Caco-2 (cell line): ENCODE measurements at regions not wholly inside any gene's neighbourhood (a gene's known extent, or its start where the extent isn't known, plus 50 kb on each side); places are given as distances from the start of the nearest gene placed in this dataset.

Source experiments
- BruUV-seq: library from RNA; stranded (reverse); fragments of 400-500 nt; replicated peaks from 2 replicates; lab custom pipeline; 2021; lab: Mats Ljungman, UMichigan
- CTCF ChIA-PET: fragments of 300-600 bp; sonication (Branson Sonifier 250); formaldehyde crosslinking; loops from one replicate; lab custom pipeline; 2022; ENCODE audit warnings: antibody characterized with exemption; lab: Charles Lee
- POLR2A ChIA-PET: fragments of 300-600 bp; sonication (Branson Sonifier 250); formaldehyde crosslinking; loops from one replicate; lab custom pipeline; 2022; ENCODE audit warnings: antibody characterized with exemption; lab: Charles Lee
- DNase-seq, 2 experiments: peaks; one replicate each; pipeline versions ENCODE4 v3.0.0 to v3.0.0-alpha.2; 2020 to 2022
- H3K27me3 ChIP-seq: replicated peaks from 2 replicates; pipeline ENCODE4 v1.6.0; 2011; ENCODE audit warnings: low read length; ENCODE audit not compliant: control insufficient read depth, insufficient read depth
- H3K36me3 ChIP-seq: 2 replicates; pipeline ENCODE4 v1.5.1; 2011; ENCODE audit warnings: low read length; ENCODE audit not compliant: control insufficient read depth, insufficient read depth
- H3K4me1 ChIP-seq: fragments of 250-450 bp; sonication (Bioruptor Pico); 2 replicates; pipeline ENCODE4 v1.5.1; 2020; ENCODE audit warnings: mild to moderate bottlenecking
- H3K4me3 ChIP-seq: 2 replicates; pipeline ENCODE4 v1.5.1; 2011; ENCODE audit warnings: low read depth, mild to moderate bottlenecking, control low read depth, low read length
- H3K9me3 ChIP-seq: fragments of 250-450 bp; sonication (Bioruptor Pico); 2 replicates; pipeline ENCODE4 v1.5.1; 2020; ENCODE audit warnings: mild to moderate bottlenecking, moderate library complexity
- H3K27ac Mint-ChIP-seq: one replicate; pipeline ENCODE4 v1.8.0; 2022; ENCODE audit warnings: mixed read lengths; ENCODE audit not compliant: unreplicated experiment
- H3K27me3 Mint-ChIP-seq: one replicate; pipeline ENCODE4 v1.8.0; 2022; ENCODE audit warnings: mixed read lengths; ENCODE audit not compliant: insufficient read depth, unreplicated experiment
- H3K36me3 Mint-ChIP-seq: one replicate; pipeline ENCODE4 v1.8.0; 2022; ENCODE audit warnings: mild to moderate bottlenecking, mixed read lengths; ENCODE audit not compliant: insufficient read depth, unreplicated experiment
- H3K4me1 Mint-ChIP-seq: one replicate; pipeline ENCODE4 v1.8.0; 2022; ENCODE audit warnings: low read depth, mixed read lengths; ENCODE audit not compliant: unreplicated experiment
- H3K4me3 Mint-ChIP-seq: one replicate; pipeline ENCODE4 v1.8.0; 2022; ENCODE audit warnings: mild to moderate bottlenecking, moderate library complexity, mixed read lengths; ENCODE audit not compliant: unreplicated experiment
- H3K9me3 Mint-ChIP-seq: one replicate; pipeline ENCODE4 v1.8.0; 2022; ENCODE audit warnings: mixed read lengths; ENCODE audit not compliant: unreplicated experiment
- CTCF ChIP-seq, 2 experiments: fragments of 200-600 bp in 1 of 2; IDR thresholded peaks; 1 replicate in 1 of 2; 2 replicates in 1 of 2; pipeline versions ENCODE4 v1.5.1 to v1.8.0; 2011 to 2022; ENCODE audit warnings: antibody characterized with exemption in 1 of 2, control low read depth in 1 of 2, inconsistent platforms in 1 of 2, low read depth in 1 of 2, low read length in 1 of 2, mild to moderate bottlenecking in 1 of 2, moderate library complexity in 1 of 2; ENCODE audit not compliant: insufficient read depth in 1 of 2, severe bottlenecking in 1 of 2, unreplicated experiment in 1 of 2
- intact Hi-C: fragments of 100-400 bp; cut with micrococcal nuclease; formaldehyde crosslinking; loops from one replicate; pipeline ENCODE4 v1.10.0; 2022; ENCODE audit not compliant: unreplicated experiment

DNA sequence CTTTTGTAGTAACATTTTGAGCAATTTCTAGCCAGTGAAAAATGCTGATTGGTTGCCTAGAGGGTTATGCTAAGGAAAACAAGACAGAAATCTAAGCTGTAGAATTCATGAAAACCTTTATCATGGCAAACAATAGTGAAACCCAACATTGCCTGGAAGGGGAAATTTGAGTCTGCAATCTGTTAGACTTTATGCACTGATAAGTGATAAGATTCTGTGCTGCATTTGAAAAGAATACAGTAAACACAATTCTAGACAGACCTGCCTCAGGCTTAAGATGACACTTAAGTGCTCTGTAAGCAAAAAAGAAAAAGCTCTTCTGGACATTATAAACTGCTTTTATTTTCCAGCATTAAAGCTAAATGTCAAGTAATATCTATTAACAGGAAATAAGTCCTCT is 519.3 kb downstream of the ISL1 start:
- Histone ChIP-seq H3K4me1 (peaks cover 9% of the 10 kb centered on the region; the same call in 1 of the 2 replicates), H3K9me3 (no peaks in the 10 kb centered on the region), H3K36me3 (no peaks in the 10 kb centered on the region), H3K27me3 (no peaks in the 10 kb centered on the region), H3K4me3 (no peak overlapping the region)
- no peak overlapping the region for H3K4me3 Mint-ChIP-seq
- BruUV-seq = no TSS peak
- DNase-seq = no peak
- H3K4me1 Mint-ChIP-seq = peaks cover 9% of the 10 kb centered on the region
- no peaks in the 10 kb centered on the region for H3K9me3 Mint-ChIP-seq
- H3K36me3 Mint-ChIP-seq = no peaks in the 10 kb centered on the region
- no peaks in the 10 kb centered on the region for H3K27me3 Mint-ChIP-seq
- TF ChIP-seq CTCF (IDR thresholded peaks at IDR 0.05; ENCODE audit: insufficient read depth in 1 of 2, low read depth in 1 of 2, low read length in 1 of 2, severe bottlenecking in 1 of 2, unreplicated experiment in 1 of 2) = no peak
- intact Hi-C loops = no loop called here
- H3K27ac Mint-ChIP-seq = no peak overlapping the region
- POLR2A ChIA-PET = no interaction called here
- CTCF ChIA-PET = no interaction called here

DNA sequence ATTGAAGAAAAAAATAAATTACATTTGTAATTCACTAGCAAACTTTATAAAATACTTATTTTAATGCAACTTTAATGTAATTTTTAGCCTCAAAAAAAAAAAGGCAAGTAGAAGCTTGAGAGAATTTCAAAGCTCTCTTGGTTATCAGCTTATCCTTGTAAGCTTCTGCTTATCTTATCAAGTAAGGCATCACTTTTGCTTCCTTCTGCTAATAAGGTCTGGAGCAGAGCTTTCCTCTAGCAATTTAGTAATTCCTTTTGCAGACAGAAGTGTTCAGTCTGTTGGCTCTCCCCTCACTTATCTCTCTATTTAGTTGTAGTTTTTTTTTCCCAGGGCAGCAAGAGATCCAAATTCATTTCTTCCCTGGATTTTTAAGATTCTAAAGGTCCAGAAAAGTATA is 525.0 kb downstream of the ISL1 start:
- no TSS peak for BruUV-seq
- POLR2A ChIA-PET = no interaction called here
- peaks cover 12% of the 10 kb centered on the region for H3K9me3 Mint-ChIP-seq
- CTCF ChIA-PET = no interaction called here
- H3K9me3 ChIP-seq = peaks cover 4% of the 10 kb centered on the region; the same call in 1 of the 2 replicates
- H3K27ac Mint-ChIP-seq = no peak overlapping the region
- H3K36me3 ChIP-seq = no peaks in the 10 kb centered on the region
- H3K4me3 Mint-ChIP-seq = no peak overlapping the region
- no peak for TF ChIP-seq CTCF (IDR thresholded peaks at IDR 0.05; ENCODE audit: insufficient read depth in 1 of 2, low read depth in 1 of 2, low read length in 1 of 2, severe bottlenecking in 1 of 2, unreplicated experiment in 1 of 2)
- no peaks in the 10 kb centered on the region for H3K36me3 Mint-ChIP-seq
- peaks cover 10% of the 10 kb centered on the region for H3K4me1 Mint-ChIP-seq
- H3K27me3 ChIP-seq = no peaks in the 10 kb centered on the region
- DNase-seq = no peak
- peaks cover 10% of the 10 kb centered on the region; the same call in 1 of the 2 replicates for H3K4me1 ChIP-seq
- no peak overlapping the region for H3K4me3 ChIP-seq
- peaks cover 4% of the 10 kb centered on the region for H3K27me3 Mint-ChIP-seq
- intact Hi-C loops = no loop called here

DNA sequence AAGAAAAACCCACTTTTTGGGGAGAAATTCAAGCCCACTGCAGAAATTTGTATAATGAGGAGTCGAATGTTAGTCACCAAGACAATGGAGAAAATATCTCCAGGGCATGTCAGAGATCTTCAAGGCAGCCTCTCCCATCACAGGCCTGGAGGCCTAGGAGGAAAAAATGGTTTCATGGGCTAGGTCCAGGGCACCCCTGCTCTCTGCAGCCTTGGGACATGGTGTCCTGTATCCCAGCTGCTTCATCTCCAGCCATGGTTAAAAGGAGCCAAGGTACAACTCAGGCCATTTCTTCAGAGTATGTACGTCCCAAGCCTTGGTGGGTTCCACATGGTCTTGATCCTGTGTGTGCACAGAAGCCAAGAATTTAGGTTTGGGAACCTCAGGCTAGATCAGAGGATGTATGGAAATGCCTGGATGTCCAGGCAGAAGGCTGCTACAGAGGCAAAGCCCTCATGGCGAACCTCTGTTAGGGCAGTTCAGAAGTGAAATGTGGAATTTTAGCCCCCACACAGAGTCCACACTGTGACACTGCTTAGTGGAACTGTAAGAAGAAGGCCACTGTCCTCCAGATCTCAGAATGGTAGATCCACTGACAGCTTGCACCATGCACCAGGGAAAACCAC is 561.4 kb downstream of the ISL1 start:
- intact Hi-C loops = no loop called here
- Histone ChIP-seq H3K36me3 (no peaks in the 10 kb centered on the region), H3K4me1 (no peaks in the 10 kb centered on the region), H3K9me3 (peaks cover 7% of the 10 kb centered on the region; the same call in 1 of the 2 replicates), H3K27me3 (no peaks in the 10 kb centered on the region), H3K4me3 (no peak overlapping the region)
- H3K4me3 Mint-ChIP-seq = no peak overlapping the region
- H3K27me3 Mint-ChIP-seq = no peaks in the 10 kb centered on the region
- no peaks in the 10 kb centered on the region for H3K36me3 Mint-ChIP-seq
- CTCF ChIA-PET = no interaction called here
- TF ChIP-seq CTCF (IDR thresholded peaks at IDR 0.05; ENCODE audit: insufficient read depth in 1 of 2, low read depth in 1 of 2, low read length in 1 of 2, severe bottlenecking in 1 of 2, unreplicated experiment in 1 of 2) = no peak
- H3K4me1 Mint-ChIP-seq = no peaks in the 10 kb centered on the region
- POLR2A ChIA-PET = no interaction called here
- no TSS peak for BruUV-seq
- H3K27ac Mint-ChIP-seq = no peak overlapping the region
- peaks cover 43% of the 10 kb centered on the region for H3K9me3 Mint-ChIP-seq
- no peak for DNase-seq
